ENCODE measurements at regions not wholly inside any gene's neighbourhood (a gene's known extent, or its start where the extent isn't known, plus 50 kb on each side); places are given as distances from the start of the nearest gene placed in this dataset.
A peak's percentile ranks its signal among the peaks of the same experiment; 100 is the strongest.
"Not testable (repeated sequence)": the region's sequence is repeated elsewhere in the genome, so short reads cannot be mapped to it uniquely, and the experiment has no call there.

DNA sequence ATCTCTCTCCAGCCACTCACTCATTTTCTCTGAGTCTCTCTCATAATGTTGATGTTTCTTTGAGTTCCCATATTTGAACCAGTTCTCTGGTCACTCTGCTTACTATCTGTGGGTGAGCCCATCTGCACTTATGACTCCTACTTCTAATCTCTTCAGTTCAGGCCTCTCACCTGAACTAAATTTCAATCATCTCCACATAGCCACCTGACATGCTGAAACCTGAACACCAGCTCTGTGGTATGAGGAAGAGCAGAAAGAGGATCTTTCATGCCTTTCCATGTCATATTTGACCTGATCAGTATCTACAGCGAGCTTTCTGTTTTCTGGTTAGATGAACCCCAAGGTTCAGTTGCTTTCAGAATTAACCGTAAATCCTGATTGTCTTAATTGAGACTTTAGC, 122.2 kb upstream of the ESX1 start:
- no peak for DNase-seq (ENCODE audit: low spot score)

DNA sequence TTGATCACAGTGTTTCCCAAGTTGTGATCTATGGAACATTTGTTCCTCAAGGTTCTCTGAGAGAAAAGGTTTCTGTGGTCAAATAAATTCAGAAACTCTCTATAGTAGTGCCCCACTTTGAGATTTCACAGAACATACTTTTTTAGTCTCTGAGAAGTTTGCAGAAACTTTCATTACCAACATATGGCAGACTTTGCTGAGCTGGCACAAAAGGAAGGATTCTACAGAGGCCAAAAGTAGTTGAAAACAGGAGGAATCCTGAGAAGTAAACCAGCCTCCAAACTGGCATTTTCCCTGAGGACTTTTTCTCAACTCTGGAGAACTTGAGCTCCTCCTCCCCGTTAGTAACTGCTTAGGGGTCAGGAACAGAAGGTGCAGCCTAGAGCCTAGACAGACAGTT, 117.8 kb upstream of the ESX1 start:
- DNase-seq (ENCODE audit: low spot score) = no peak

DNA sequence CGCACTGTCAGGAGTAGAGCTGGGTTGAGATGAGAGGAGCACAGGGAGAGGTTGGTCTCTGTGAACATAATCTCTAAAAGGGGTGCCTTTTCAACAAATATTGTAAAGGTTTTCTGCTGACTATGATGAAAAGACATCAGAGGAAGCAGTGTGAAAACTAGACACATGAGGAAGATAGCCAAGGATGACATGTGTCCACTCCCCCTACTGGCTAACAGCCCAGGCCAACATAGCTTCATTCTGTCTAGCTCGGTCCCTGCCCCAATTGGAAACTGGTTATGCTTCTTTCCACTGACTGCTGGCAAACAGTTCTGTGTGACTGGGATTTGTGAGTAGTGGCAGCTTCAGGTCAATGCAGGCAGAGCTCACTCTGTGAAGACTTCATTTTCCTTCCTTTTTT, 115.4 kb upstream of the ESX1 start:
- no peak for DNase-seq (ENCODE audit: low spot score)

DNA sequence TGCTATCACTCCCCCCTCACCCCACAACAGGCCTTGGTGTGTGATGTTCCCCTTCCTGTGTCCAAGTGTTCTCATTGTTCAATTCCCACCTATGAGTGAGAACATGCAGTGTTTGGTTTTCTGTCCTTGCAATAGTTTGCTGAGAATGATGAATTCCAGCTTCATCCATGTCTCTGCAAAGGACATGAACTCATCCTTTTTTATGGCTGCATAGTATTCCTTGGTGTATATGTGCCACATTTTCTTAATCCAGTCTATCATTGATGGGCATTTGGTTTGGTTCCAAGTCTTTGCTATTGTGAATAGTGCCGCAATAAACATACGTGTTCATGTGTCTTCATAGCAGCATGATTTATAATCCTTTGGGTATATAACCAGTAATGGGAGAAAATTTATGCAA, 106.0 kb upstream of the ESX1 start:
- DNase-seq (ENCODE audit: low spot score) = not testable (repeated sequence)

DNA sequence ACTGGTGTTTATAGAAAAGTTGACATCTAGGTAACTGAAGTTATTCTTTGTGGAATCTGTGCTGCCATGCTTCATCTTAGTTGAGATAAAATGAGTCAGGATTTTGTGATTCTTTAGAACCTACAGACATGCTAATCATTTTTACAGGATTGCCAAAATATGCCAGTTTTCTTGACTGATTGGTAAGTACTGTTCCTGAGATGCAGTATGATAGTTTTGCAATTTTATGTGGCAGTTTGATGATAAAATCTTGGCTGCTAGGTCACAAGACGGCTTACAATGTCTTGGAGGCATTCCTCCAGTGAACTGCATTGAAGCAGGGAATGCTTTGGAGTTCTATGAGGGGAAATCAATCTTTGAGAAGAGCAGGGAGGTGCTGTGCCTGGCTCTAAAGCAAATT, 104.4 kb upstream of the ESX1 start:
- no peak for DNase-seq (ENCODE audit: low spot score)

DNA sequence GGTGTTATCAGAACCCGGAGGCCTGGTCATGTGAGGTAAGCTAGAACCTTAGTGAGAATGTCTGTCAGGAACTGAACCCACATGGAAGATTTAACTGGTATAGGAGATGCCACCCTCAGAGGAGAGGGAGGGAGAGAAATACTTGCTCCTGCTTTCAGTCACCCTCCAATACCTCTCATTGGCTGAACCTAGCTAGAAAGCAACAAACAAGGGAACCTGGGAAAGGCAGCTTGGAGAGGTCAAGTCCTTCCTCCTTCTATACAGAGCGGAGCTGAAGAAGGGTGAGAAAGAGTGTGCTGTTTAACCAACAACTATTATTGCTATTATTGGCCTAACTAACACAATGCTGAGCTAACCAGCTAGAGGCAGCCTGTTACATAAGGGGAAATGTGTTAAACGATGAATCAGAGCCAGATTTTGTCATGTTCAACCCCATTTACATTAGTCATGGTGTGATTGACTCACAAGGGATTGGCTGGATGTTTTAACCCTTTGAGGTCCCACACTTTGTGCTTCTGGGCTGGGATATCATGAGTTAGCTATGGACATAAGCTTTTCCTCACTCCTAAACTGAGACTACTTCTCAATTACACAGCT, 96.5 kb upstream of the ESX1 start:
- DNase-seq (ENCODE audit: low spot score) = no peak

DNA sequence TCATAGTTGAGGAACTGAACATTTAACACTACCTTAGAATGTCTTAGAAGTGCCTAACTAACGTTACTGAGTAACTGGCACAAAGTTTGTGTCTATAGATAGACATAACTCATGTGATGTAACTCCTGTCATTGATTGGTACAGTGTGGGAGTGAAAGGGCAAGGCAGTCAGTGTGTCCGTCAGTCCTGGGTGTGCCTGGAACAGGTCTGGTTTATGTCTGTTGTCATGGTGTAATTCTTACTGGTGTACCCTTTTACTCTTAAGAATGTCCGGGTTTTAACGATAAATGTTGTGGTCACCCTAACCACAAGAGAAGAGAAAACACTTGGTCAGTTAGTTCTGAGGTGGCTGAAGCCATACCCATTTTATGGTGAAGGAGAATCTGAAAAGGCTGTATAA, 93.1 kb upstream of the ESX1 start:
- no peak for DNase-seq (ENCODE audit: low spot score)

DNA sequence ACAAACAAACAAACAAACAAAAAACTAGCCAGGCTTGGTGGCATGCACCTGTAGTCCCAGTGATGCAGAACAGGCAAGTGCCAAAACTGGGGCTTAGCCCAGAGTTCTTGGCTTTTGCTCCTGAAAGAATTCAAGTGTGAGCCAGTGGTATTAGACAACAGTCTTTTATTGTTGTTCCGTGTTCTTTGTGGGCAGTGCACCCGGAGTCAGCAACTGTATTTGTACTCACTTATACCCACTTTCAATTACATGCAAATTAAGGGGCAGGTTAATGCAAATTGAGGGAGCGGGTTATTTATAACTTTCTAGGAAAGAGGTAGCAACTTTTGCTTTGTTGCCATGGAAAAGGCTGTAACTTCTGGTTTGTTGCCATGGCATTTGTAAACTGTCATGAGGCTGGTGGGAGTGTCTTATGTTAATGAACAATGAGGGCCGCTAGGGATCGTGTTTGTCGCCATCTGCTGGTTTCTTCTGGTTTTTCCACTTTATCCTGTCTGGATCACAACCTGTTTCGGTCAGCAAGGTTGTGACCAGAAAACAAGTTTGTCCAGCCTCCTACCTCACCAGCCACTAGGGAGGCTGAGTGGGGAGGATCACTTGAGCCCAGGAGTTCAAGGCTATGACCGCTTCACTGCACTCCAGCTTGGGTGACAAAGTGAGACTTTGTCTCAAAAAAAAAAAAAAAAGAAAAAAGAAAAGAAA, 88.8 kb upstream of the ESX1 start:
- peak; percentile 57 for DNase-seq (ENCODE audit: low spot score)

DNA sequence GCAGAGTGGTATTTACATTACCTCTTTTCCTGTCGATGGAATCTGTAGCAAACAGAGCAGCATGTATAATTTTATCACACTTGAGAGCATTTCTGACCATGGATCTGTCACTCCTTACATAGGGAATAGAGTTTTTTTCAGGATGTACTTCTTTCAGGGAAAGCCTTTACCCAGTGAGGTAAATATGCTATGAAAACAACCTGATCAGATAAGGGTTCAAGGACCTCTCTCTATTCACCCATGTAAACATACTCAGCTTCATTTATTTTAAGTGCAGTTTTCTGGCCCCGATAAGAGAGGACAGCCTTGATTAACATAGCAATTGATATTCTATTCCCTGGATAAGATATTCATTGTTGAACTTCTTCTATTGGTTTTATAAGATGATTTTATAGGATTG, 87.3 kb upstream of the ESX1 start:
- DNase-seq (ENCODE audit: low spot score) = no peak

DNA sequence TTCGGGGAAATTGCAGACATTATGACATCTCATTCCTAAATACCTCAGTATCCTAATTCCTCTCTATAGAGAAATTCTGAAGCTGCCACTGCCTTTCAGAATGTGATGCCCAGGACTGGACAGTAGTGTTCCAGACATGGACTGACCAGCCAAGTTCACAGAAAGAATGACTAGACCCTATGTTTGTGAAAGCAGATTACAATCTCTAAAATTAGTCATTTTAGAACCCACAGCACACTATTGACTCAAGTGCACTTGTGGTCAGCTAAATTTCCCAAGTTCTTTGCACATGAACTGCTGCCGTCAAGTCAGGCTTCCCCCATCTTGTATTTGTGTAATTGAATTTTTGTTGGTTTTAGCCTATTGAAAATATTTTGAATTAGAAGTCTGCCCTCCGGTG, 81.0 kb upstream of the ESX1 start:
- DNase-seq (ENCODE audit: low spot score) = no peak

DNA sequence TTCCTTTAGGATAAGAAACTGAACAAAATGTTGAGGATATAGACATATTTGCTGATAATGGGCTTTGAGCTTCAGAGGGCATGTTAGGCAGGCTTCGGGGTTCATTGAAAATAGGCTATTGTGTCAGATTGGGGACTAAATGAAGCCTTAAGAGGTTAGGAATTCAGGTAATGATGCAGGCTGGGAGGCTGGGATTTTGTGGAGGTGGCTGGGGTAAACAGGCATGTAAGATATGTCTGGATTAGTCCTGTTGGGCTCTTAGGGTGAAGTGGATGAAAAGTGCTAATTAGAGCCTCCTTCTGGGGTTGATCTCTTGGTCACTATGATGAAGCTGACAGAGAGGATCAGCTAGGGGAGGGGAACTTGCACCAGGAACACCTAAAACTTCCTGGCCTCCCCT, 80.2 kb upstream of the ESX1 start:
- DNase-seq (ENCODE audit: low spot score) = no peak

DNA sequence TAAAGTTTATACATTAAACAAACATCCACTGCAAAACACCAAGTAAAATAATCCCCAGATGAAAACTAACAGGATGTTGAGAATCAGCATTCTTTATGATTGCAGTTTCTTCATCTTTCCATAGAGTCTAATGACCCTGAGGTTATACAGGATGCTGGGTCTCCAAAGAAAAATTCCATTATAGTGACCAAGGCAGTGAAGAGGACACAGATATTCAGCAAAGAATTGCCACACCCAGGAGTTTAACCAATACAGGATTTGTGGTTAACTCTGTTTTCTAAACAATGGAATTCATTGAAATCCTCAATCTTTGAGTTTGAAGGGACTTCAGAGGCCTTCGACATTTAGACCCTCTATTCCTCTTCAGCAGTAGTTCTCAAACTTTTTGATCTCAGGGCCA, 76.2 kb upstream of the ESX1 start:
- no peak for DNase-seq (ENCODE audit: low spot score)

DNA sequence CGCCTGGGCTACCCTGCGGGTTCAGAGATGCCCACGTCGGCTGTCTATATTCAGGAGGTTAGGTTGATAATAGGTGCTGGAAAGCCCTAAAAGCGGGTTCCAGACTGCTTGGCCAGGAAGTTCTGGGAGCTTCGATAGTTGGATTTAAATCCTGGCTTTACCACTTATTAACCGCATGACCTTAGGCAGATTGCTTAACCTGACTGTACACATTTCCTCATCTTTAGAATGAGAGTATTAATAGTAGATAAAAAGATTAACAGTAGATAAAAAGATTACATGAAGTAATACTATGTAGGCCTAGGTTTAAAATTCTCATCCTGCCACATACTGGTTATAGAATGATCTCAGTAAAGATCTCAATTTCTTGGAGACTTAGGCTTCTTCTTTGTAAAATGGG, 75.0 kb upstream of the ESX1 start:
- DNase-seq (ENCODE audit: low spot score) = no peak

DNA sequence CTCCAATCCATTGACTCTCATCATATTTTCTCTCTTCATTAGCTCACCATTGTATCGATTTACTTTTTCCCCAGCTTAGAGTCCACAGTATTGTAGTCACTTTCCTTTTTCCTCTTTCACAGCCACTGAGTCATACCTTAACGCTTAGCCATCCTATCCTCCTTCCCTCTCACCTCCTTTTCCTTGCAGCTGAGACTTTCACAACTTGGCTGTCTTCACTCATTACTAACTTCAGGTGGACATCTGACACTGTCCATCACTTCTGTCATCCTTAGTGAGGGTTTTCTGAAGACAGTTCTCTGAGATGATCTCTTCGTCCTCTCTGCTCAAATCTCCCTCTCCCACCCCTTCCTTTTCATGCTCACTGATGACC, 70.5 kb upstream of the ESX1 start:
- DNase-seq (ENCODE audit: low spot score) = no peak

DNA sequence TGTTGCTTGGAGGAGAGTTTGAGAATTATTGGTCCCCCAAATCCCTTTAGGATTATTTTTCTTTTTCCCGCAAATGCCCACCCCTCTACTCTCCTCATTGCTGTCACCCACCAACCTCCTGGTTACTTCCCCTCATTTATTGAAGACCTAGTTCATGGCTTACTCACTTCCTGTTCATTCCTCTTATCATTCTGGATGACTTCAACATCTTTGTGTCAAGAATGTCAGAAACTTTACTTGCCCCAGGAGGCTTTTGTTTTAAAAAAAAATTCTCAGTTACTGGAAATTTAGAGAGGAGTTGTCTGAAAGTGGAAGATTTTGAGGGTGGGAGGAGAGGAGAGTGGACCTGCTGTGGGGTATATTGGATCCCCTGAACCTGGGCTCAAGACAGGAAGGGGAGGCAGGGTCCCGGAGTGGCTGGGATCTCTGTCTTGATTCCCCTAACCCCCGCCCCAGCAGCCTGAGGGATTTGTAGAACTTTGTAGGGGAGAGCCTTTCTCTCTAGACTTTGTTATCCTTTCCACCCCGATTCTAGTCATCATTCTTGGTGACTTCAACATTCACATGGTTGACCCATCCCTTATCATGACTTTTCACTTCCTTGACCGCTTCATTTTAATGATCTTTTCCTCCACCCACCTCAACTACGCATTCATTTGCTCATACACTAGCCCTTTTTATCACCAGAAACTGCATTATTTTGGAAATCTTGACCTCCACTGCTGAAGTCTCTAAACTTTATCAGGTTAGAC, 69.9 kb upstream of the ESX1 start:
- no peak for DNase-seq (ENCODE audit: low spot score)

DNA sequence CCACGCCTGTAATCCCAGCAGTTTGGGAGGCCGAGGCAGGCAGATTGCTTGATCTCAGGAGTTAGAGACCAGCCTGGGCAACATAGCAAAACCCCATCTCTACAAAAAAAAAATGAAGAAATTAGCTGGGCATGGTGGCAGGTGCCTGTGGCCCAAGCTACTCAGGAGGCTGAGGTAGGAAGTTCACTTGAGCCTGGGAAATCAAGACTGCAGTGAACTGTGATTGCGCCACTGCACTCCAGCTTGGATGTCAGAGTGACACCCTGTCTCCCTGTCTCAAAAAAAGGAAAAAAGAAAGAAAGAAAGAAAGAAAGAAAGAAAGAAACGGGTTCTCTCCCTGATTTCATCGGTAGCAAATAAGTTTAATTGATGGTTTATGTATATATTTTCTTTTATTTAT, 64.6 kb upstream of the ESX1 start:
- DNase-seq (ENCODE audit: low spot score) = no peak

DNA sequence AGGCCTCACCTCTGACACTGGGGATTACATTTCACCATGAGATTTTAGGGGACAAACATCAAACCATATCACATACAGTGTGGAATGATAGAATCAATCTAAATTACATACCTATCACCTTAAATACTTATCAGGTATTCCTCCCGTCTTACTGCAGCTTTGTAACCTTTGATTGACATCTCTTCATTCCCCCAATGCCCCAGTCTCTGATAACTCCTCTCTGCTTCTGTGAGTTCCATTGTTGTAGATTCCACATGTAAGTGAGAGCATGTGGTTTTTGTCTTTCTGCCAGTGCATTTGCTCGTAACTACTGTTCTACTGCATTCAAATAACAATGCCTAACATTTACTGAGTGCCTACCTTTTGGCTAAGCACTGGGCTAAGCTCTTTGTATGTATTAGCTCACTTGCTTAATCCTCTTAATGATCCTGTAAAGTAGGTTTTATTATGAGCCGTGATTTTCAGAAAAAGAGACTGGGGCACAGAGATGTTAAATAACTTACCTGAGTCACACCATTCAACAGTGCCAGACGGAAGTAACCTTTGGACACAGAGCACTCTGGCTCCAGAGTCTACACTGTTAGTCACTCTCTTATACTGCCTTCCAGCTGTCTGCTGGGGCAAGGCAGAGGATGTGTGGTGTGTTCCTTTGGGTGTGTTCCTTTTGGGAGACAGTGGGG, 63.7 kb upstream of the ESX1 start:
- no peak for DNase-seq (ENCODE audit: low spot score)

DNA sequence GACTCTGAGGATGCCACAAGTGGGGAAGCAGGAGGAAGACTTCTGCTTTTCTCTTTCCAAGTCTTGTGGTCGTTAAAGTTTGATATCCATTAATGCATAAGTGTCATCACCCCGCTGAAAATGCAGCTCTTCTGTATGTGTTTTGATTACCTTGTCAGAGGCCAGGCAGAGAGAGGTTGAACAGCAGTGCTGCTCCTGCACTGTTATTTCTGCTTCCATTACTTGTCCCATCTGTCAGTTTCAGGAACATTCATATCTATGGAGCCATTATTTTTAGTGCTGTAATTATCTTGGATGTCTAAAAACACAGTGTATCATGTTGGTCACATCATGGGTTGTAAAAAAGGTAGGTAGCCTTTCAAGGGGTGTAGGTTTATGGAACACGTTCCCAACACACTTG, 62.0 kb upstream of the ESX1 start:
- DNase-seq (ENCODE audit: low spot score) = no peak

DNA sequence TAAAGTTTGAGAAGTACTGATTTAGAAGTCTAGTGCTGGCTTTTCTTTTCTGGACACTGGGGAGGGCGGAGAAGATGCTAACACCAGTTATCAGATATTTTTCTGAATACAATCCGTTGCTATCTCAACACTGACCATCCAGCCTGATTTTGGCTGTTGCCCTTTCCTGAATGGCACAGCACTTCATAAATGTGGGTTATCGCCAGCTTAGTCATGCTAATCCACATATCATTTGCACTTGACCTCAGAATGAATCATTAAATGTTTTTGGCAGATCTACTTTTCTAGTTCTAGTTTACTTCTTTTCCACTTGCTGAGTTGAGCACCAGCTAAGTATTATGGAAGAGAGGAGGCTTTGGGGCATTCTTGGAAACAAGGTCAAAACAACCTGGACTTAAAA, 60.8 kb upstream of the ESX1 start:
- DNase-seq (ENCODE audit: low spot score) = no peak

DNA sequence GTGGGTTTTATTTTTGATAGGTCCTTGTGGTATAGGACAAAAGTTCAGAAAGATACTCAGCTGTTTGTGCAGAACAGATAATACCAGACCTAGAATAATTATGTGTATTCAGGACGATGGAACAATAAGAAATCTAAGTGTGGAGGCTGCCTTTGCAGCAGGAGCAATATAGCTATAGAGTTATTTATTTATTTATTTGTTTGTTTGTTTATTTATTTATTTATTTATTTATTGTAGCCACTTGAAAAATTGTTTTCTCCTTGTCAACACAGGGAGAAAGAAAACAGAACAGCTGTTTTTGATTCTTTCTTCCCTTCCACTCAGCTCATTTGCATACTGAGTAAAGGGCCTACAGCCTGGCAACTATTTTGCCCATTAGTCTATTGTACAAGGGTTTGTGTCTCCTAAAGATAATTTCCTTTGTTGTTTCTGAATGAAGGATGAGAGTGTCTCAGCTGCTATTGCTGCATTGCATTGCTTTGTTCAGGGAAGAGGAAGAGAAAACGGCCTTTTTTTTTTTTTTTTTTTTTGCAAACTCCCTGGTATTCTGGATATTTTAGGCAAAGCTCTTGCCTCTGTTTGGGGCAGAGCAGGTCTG, 56.0 kb upstream of the ESX1 start:
- no peak for DNase-seq (ENCODE audit: low spot score)

DNA sequence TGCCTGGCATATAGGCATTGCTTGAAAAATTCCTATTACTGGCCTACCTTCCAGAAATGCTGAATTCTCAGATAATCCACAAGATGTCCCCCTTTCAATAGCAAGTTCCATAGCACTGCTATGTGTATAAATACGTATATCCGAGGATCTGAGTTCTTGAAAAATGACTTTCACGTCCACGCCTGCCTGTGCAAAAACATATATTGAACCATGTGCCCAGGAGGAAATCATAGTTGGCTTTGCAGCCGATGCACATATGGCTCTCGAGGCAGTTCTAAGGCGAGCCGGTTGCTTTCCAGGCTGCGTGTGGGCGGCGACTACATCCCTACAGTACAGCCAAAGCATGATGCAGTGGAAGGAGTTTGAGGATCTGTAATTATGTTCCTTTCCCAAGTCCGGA, 55.4 kb upstream of the ESX1 start:
- no peak for DNase-seq (ENCODE audit: low spot score)

DNA sequence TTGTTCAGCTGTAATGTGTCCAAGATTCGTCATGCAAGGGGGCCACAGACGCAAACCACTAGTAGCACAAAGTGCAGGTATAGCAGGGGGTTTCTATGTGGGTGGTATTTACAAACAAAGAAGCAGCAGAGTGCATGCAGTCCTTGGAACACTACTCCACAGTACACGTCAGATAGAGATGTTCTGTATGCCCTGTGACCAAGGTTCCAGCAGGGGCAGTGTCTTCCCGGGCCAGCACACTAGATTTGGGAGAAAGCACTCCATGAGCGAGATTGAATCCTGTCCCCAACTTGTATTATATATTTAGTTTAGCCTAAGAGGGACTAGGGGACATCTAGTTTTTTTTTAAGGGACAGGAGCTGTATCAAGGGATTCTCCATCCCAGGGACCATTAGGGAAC, 54.4 kb upstream of the ESX1 start:
- DNase-seq (ENCODE audit: low spot score) = no peak

DNA sequence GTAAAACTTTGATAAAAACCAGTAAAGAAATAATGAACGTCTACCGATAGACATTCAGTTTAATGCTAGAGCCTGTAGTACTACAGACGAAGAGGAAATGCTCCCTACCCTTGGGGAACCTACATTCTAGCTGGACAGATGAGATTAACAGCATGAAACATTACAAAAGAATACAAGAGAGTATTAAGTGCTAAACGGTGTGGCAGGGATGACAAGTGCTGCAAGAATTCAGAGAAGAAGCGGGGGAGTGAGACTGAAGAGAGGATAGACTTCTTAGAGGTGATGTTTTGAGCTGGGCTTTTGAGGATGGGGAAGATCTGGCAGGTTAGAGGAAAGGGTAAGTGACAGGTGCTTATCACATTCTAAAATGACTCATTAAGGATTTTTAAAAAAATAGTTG, 52.6 kb upstream of the ESX1 start:
- no peak for DNase-seq (ENCODE audit: low spot score)
